ENCODE measurements at regions not wholly inside any gene's neighbourhood (a gene's known extent, or its start where the extent isn't known, plus 50 kb on each side); places are given as distances from the start of the nearest gene placed in this dataset.
"Not testable (repeated sequence)": the region's sequence is repeated elsewhere in the genome, so short reads cannot be mapped to it uniquely, and the experiment has no call there.

GRCh38 chr17:20929334-20929733 is 113.5 kb downstream of the USP22 start:
- no peaks in the 10 kb centered on the region for H3K9me3 Mint-ChIP-seq (ENCODE audit: unreplicated experiment)
- POLR2A ChIA-PET, result no interaction called here
- no peaks in the 10 kb centered on the region for H3K36me3 Mint-ChIP-seq (ENCODE audit: insufficient read depth, unreplicated experiment)
- peaks cover 3% of the 10 kb centered on the region for H3K4me1 Mint-ChIP-seq (ENCODE audit: insufficient read depth, unreplicated experiment)
- intact Hi-C loops (cut with micrococcal nuclease), result no loop called here
- H3K27me3 Mint-ChIP-seq (ENCODE audit: insufficient read depth, unreplicated experiment), result no peaks in the 10 kb centered on the region
- no peak overlapping the region for H3K27ac Mint-ChIP-seq (ENCODE audit: low read depth, unreplicated experiment)
- no peak for TF ChIP-seq CTCF (IDR thresholded peaks at IDR 0.05; ENCODE audit: unreplicated experiment)
- BruUV-seq (replicated peaks), result no TSS peak
- no peak for DNase-seq (ENCODE audit: unreplicated experiment)
- no peak overlapping the region for H3K4me3 Mint-ChIP-seq (ENCODE audit: unreplicated experiment)
- CTCF ChIA-PET, result no interaction called here

GRCh38 chr17:20930081-20930760 is 112.6 kb downstream of the USP22 start:
- intact Hi-C loops (cut with micrococcal nuclease), result no loop called here
- no peak for DNase-seq (ENCODE audit: unreplicated experiment)
- Mint-ChIP-seq H3K4me1 (ENCODE audit: insufficient read depth, unreplicated experiment) (peaks cover 7% of the 10 kb centered on the region), H3K4me3 (ENCODE audit: unreplicated experiment) (no peak overlapping the region), H3K36me3 (ENCODE audit: insufficient read depth, unreplicated experiment) (no peaks in the 10 kb centered on the region), H3K9me3 (ENCODE audit: unreplicated experiment) (no peaks in the 10 kb centered on the region), H3K27ac (ENCODE audit: low read depth, unreplicated experiment) (no peak overlapping the region), H3K27me3 (ENCODE audit: insufficient read depth, unreplicated experiment) (no peaks in the 10 kb centered on the region)
- ChIA-PET CTCF (no interaction called here), POLR2A (no interaction called here)
- BruUV-seq (replicated peaks), result no TSS peak
- no peak for TF ChIP-seq CTCF (IDR thresholded peaks at IDR 0.05; ENCODE audit: unreplicated experiment)

- peaks cover 20% of the 10 kb centered on the region for H3K4me1 Mint-ChIP-seq (ENCODE audit: insufficient read depth, unreplicated experiment)
- DNase-seq (ENCODE audit: unreplicated experiment); H3K9me3 Mint-ChIP-seq (ENCODE audit: unreplicated experiment); H3K27me3 Mint-ChIP-seq (ENCODE audit: insufficient read depth, unreplicated experiment); H3K36me3 Mint-ChIP-seq (ENCODE audit: insufficient read depth, unreplicated experiment); H3K4me3 Mint-ChIP-seq (ENCODE audit: unreplicated experiment); BruUV-seq (replicated peaks); POLR2A ChIA-PET; H3K27ac Mint-ChIP-seq (ENCODE audit: low read depth, unreplicated experiment); intact Hi-C loops (cut with micrococcal nuclease): not testable (repeated sequence)
- CTCF ChIA-PET, result interaction anchor here (2.2 kb wide), 1 partner anchor 11 kb away, joined by 6 read pairs; no protein-coding TSS in a partner anchor
These were observed 109.8 kb downstream of the USP22 start for GRCh38 chr17:20933040-20933439.

GRCh38 chr17:20934288-20934687 is 108.5 kb downstream of the USP22 start:
- Mint-ChIP-seq H3K36me3 (ENCODE audit: insufficient read depth, unreplicated experiment) (no peaks in the 10 kb centered on the region), H3K27me3 (ENCODE audit: insufficient read depth, unreplicated experiment) (no peaks in the 10 kb centered on the region), H3K4me1 (ENCODE audit: insufficient read depth, unreplicated experiment) (peaks cover 20% of the 10 kb centered on the region), H3K27ac (ENCODE audit: low read depth, unreplicated experiment) (peak overlapping the region; percentile 63), H3K4me3 (ENCODE audit: unreplicated experiment) (no peak overlapping the region), H3K9me3 (ENCODE audit: unreplicated experiment) (no peaks in the 10 kb centered on the region)
- ChIA-PET POLR2A (interaction anchor here (0.7 to 0.9 kb wide), 2 partner anchors 17 to 82 kb away, joined by 4 read pairs; no protein-coding TSS in a partner anchor), CTCF (interaction anchor here (0.6 to 2.2 kb wide), 5 partner anchors 10 to 940 kb away, joined by 3 to 6 read pairs (median 4); no protein-coding TSS in a partner anchor)
- DNase-seq (ENCODE audit: unreplicated experiment), result no peak
- BruUV-seq (replicated peaks), result no TSS peak
- intact Hi-C loops (cut with micrococcal nuclease), result no loop called here
- no peak for TF ChIP-seq CTCF (IDR thresholded peaks at IDR 0.05; ENCODE audit: unreplicated experiment)
